Chondrocyte (in vitro differentiated cells): ENCODE measurements at regions not wholly inside any gene's neighbourhood (a gene's known extent, or its start where the extent isn't known, plus 50 kb on each side); places are given as distances from the start of the nearest gene placed in this dataset.

Source experiments
- DNase-seq: peaks from one replicate; pipeline ENCODE4 v3.0.0; 2021; ENCODE audit warnings: mixed read lengths, low spot score
- H3K27ac Mint-ChIP-seq: one replicate; pipeline ENCODE4 v1.8.0; 2021; ENCODE audit warnings: mild to moderate bottlenecking, moderate library complexity, mixed read lengths; ENCODE audit not compliant: unreplicated experiment
- H3K27me3 Mint-ChIP-seq: 2 replicates; pipeline ENCODE4 v1.8.0; 2021; ENCODE audit warnings: low read depth, mixed read lengths
- H3K36me3 Mint-ChIP-seq: 2 replicates; pipeline ENCODE4 v1.8.0; 2021; ENCODE audit warnings: low read depth, mixed read lengths
- H3K4me1 Mint-ChIP-seq: 2 replicates; pipeline ENCODE4 v1.8.0; 2021; ENCODE audit warnings: low read depth, mild to moderate bottlenecking, mixed read lengths
- H3K4me3 Mint-ChIP-seq: one replicate; pipeline ENCODE4 v1.8.0; 2021; ENCODE audit warnings: mild to moderate bottlenecking, moderate library complexity, mixed read lengths; ENCODE audit not compliant: unreplicated experiment
- H3K9me3 Mint-ChIP-seq: 2 replicates; pipeline ENCODE4 v1.8.0; 2021; ENCODE audit warnings: low read depth, mixed read lengths
- TF ChIP-seq, protein P1 (sequence below): fragments of 200-600 bp; sonication (generic); IDR thresholded peaks from 2 replicates; pipeline ENCODE4 v1.5.0; 2021; ENCODE audit warnings: antibody characterized with exemption, mild to moderate bottlenecking, moderate library complexity

DNA sequence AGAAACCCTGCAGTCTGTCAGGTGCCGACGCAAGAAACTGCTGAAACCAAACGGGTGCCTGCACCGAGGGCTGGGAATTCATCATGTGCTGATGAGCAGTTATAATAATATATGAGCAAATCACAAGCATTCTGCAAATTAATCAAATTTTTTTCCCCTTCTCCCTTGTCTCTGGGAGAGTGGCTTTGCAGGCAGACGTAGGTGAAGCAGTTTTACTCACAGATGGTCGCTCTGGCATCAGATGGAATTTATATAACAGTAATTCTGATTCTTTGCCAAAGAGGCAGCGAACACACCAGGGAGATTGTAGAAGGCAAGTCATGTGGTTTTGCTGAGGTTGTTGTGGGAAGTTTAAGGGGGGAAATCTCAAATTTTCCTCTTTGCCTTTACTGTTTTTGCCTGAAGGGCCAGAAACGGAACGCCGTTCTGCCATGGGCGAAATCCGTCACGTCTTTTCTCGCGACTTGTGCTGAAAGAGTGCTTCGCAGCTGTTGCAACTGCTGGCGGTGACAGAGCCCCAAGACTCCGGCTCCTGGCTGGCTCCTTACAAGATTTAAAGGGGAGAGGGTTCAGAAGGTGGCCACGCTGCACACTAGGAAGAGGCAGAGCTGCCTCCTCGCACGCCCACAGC is 320.1 kb downstream of the ZNF536 start:
- Mint-ChIP-seq H3K9me3 (no peaks in the 10 kb centered on the region), H3K27ac (no peak overlapping the region), H3K4me1 (peaks cover 6% of the 10 kb centered on the region), H3K36me3 (no peaks in the 10 kb centered on the region), H3K4me3 (peak overlapping the region; percentile 55), H3K27me3 (peaks cover 50% of the 10 kb centered on the region)
- DNase-seq: no peak
- TF ChIP-seq, protein P1, sequence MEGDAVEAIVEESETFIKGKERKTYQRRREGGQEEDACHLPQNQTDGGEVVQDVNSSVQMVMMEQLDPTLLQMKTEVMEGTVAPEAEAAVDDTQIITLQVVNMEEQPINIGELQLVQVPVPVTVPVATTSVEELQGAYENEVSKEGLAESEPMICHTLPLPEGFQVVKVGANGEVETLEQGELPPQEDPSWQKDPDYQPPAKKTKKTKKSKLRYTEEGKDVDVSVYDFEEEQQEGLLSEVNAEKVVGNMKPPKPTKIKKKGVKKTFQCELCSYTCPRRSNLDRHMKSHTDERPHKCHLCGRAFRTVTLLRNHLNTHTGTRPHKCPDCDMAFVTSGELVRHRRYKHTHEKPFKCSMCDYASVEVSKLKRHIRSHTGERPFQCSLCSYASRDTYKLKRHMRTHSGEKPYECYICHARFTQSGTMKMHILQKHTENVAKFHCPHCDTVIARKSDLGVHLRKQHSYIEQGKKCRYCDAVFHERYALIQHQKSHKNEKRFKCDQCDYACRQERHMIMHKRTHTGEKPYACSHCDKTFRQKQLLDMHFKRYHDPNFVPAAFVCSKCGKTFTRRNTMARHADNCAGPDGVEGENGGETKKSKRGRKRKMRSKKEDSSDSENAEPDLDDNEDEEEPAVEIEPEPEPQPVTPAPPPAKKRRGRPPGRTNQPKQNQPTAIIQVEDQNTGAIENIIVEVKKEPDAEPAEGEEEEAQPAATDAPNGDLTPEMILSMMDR: no peak

DNA sequence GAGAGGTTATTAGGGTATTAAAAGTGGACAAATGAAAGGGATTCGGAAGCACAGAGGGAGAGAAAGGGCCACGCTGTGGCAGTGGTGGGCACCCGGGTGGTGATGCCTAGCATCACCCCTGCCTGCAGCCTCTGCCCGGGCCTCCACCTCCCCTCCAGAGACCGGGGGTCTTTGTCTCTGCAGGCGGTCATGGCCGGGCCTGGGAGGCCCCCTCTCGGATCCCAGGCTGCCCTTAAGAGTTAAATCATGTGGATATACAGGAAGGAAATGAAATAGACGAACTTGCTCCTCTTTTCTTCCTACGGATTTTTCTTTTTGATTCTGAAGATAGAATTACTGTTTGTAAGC is 319.6 kb downstream of the ZNF536 start:
- H3K27ac Mint-ChIP-seq: no peak overlapping the region
- peaks cover 6% of the 10 kb centered on the region for H3K4me1 Mint-ChIP-seq
- H3K9me3 Mint-ChIP-seq: no peaks in the 10 kb centered on the region
- DNase-seq: no peak
- no peaks in the 10 kb centered on the region for H3K36me3 Mint-ChIP-seq
- H3K4me3 Mint-ChIP-seq: peak overlapping the region; percentile 55
- H3K27me3 Mint-ChIP-seq: peaks cover 52% of the 10 kb centered on the region
- TF ChIP-seq, protein P1: no peak

DNA sequence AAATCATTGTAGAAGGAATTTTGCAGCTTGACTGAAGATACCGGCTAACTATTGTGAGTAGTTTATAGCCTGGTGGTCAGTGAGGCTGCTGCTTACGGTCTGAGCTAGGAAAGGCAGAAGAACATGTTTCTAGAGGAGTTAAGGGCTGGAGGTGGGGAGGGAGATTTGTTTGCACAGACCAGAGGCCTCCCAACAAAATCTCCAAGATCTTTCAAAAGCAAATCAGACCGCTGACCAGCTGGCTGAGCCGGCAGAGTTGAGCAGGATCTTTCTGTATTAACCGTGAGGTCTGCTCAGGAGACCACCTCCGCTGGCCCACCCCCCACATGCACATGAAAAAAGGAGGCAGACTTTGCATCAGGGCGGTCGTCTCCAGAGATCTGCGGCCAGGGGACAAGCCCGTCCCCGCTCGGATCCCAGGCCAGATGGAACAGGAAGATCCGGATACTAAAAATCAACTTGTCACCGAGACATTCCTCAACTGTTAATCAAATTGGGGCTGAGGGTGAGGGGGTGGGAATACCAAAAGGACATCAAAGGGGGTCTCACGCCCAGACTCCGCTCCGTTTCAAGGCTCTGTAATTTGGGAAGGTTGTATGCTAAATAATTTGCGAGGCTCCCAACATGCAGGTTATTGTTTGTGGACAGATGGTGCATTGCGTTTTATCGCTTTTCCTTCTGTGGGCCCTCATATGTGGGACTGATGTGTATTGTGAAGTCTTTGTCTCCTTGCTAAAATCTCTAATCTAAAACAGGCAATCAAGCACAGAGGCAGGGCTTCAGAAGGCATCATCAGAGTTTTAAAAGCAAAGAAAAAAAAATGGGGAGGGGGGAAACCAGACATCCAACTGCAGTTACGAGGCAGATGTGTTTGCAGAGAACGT is 319.0 kb downstream of the ZNF536 start:
- TF ChIP-seq, protein P1: no peak
- Mint-ChIP-seq H3K27me3 (peaks cover 56% of the 10 kb centered on the region), H3K36me3 (no peaks in the 10 kb centered on the region), H3K27ac (no peak overlapping the region), H3K9me3 (no peaks in the 10 kb centered on the region), H3K4me1 (peaks cover 6% of the 10 kb centered on the region), H3K4me3 (no peak overlapping the region)
- DNase-seq: no peak

DNA sequence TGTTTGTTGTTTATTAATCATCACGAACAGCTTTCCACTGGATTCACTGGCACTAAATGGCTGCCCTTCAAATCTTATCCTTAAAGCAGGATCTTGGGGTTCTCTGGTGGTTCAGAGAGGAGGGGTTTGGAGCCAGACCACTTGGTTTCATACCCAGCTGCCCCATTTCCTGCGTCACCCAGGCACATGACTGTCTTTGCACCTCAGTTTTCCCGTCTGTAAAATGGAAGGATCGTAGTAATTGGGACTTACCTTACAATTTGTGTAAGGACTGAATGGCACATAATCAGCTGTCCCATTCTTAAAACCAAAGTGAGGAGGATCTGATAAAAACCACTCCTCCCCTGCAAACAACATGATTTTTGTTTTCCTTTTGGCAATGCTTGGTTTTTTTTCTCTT is 318.3 kb downstream of the ZNF536 start:
- Mint-ChIP-seq H3K9me3 (no peaks in the 10 kb centered on the region), H3K4me3 (no peak overlapping the region), H3K27me3 (peaks cover 62% of the 10 kb centered on the region), H3K27ac (no peak overlapping the region), H3K4me1 (peaks cover 6% of the 10 kb centered on the region), H3K36me3 (no peaks in the 10 kb centered on the region)
- TF ChIP-seq, protein P1: no peak
- no peak for DNase-seq

DNA sequence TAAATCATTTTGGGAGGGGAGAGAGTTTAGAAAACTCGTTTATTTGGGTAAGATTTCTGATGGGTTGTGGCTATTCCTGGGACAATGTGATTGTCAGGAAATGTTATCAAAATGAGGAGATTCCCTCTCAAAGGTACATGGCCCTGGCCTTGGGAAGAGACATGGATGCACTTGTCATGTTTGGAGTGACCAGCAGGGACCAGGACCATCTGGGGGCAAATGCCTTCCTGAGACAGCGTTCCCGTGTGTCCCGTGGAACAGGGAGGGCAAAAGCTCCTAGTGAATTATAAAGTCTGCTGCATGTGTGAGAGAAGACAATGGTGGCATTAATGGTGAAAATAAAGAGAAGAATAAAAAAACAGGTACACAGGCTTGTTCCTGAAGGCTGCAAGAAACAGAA is 317.3 kb downstream of the ZNF536 start:
- H3K36me3 Mint-ChIP-seq: no peaks in the 10 kb centered on the region
- H3K4me3 Mint-ChIP-seq: no peak overlapping the region
- H3K4me1 Mint-ChIP-seq: peaks cover 6% of the 10 kb centered on the region
- H3K27ac Mint-ChIP-seq: no peak overlapping the region
- H3K27me3 Mint-ChIP-seq: peaks cover 66% of the 10 kb centered on the region
- TF ChIP-seq, protein P1: no peak
- DNase-seq: no peak
- H3K9me3 Mint-ChIP-seq: no peaks in the 10 kb centered on the region
